SKM-1 (cell line): ENCODE measurements at regions not wholly inside any gene's neighbourhood (a gene's known extent, or its start where the extent isn't known, plus 50 kb on each side); places are given as distances from the start of the nearest gene placed in this dataset.

ENCODE experiments used
- DNase-seq: peaks from one replicate; lab custom pipeline; 2025; ENCODE audit not compliant: unreplicated experiment; lab: John Stamatoyannopoulos, UW

- no peak for DNase-seq
Observed at GRCh38 chr6:144335311-144335861, 50.3 kb downstream of the UTRN start.

GRCh38 chr6:144335914-144336313 is 50.8 kb downstream of the UTRN start:
- no peak for DNase-seq

- DNase-seq: no peak
Observed at GRCh38 chr6:144336900-144337299, 51.8 kb downstream of the UTRN start.

GRCh38 chr6:144338474-144338873 is 53.3 kb downstream of the UTRN start:
- no peak for DNase-seq

GRCh38 chr6:144338951-144339700 is 54.0 kb downstream of the UTRN start:
- DNase-seq: no peak

DNA sequence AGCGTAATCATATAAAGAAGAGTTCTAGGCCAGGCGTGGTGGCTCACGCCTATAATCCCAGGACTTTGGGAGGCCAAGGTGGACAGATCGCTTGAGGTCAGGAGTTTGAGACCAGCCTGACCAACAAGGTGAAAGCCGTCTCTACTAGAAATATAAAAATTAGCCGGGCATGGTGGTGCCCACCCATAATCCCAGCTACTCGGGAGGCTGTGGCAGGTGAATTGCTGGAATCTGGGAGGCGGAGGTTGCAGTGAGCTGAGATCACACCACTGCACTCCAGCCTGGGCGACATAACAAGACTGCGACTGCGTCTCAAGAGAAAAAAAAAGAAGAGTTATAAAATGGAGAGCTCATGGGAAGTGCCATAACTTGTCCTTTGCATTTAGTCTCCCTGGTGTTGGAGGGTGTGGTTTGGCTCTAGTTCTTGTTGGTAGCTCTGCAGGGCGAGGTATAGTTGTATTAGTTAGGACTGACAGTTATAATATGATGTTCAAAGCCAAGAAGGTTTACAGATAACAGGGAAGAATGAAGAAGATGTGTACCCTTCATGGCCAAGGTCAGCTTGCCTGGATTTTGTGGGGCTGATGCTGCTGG is 54.8 kb downstream of the UTRN start:
- DNase-seq: no peak

GRCh38 chr6:144340541-144341371 is 55.6 kb downstream of the UTRN start:
- no peak for DNase-seq

GRCh38 chr6:144341831-144342527 is 56.8 kb downstream of the UTRN start:
- DNase-seq: no peak

DNA sequence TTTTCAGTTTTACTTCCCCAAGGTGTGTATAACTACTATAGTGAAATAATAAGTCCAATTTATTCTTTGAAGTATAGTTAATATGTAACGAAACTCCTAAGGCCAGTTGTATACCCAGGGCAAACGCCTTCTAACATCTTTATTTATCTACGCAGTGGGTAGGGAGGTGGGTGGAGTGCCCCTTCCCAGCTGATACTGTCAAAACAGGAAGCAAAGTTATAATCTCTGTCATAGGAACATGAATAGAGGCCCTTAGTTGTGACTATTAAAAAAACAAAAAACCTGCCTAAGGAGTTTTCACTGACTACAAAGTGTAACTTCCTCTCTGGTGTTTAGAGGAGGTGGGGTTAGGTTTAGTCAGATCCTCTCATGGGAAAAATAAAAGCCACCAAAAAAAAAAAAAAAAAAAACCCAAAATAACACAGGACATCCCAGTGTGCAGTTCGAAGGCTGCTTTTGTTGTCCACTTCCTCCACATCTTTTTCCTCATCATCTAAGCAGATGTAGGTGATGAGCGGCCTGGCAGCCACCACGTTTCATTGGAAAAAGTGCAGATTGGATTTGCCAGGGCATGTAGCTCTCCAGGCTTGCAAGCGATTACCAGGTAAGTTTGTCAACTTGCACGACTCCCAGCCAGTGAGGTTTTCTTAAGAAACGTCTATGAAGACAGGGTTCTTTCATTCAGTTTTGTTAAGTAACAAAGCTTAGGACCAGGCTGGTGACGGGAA is 58.7 kb downstream of the UTRN start:
- no peak for DNase-seq

DNA sequence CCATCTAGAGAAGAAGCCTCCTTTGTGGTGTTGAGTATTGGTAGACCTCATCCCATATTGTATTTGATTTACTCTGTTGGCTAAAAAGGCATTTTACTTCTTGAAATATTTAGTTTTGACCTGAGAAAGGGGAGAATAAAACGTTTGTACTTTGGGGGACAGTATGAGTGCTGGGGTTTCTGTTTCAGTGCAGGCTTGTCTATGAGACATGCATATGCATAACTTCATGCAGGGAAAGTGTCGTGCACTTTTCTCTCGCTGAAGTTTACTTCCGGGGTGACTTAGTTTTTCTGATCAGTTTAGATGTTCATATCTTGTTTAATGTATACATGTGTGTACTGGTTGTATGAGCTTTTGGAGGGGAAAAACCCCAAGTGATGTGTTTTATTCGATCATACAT is 59.5 kb downstream of the UTRN start:
- DNase-seq: no peak

GRCh38 chr6:144345451-144345850 is 60.3 kb downstream of the UTRN start:
- no peak for DNase-seq

DNA sequence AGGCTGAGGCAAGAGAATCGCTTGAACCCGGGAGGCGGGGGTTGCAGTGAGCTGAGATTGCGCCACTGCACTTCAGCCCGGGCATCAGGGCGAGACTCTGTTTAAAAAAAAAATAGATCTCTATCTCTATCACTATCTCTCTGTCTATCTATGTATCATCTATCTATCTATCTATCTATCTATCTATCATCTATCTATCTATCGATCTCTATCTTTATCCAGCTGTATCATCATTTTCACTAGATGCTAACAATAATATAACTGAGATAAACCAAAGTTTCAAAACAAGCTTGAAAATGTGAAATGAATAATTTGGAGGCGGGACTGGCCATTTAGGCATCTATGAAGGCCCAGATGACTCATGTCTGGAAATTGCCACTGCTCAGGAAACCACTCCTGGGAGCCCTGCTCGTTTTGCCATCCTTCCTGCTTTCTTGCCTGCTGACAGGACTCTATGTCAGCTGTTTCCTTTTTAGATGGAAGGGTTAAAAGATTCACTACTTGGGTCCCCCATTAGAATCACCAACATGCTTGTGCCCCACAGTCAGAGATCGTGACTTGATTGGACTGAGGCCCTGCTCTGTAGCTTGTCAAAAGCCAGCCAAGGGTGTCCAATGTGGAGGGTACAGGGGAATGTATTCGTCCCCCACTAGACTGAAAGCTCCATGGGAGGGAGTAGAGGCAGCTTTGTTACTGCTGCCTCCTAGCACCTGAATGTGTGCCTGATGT is 61.7 kb downstream of the UTRN start:
- DNase-seq: no peak

DNA sequence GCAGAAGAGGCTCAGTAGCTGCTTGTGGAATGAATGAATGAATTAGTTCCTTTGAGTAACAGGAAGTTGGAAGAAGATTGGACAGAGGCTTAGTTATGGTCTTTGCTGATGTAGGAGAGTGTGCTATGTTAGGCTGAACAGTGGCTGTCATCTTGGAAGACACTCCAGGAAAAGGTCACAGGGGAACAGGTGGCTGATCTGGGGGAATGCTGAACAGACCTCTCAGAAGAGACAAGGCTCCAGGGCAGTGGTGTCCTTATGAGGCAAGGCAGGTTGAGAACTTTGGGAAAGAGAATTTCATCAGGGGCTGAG is 62.3 kb downstream of the UTRN start:
- DNase-seq: no peak

- DNase-seq: no peak
Observed at GRCh38 chr6:144347933-144348332, 62.8 kb downstream of the UTRN start.

- DNase-seq: no peak
Observed at GRCh38 chr6:144349690-144350527, 64.8 kb downstream of the UTRN start.

DNA sequence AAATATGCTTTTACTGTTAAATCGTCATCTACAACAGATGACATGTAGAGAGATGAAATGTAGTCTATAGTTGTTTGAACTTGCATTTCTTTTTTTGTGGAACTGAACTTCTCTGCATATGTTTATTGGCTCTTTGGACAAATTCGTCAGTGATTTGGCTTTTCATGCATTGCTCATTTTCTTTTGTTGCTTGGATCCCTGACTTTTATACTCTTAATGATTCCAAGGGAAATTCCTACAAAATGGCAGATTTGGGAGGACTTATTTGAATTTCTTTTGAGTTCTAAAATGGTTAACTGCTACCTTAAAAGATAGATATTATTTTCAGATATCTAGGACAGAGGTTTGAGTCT is 65.4 kb downstream of the UTRN start:
- DNase-seq: no peak

GRCh38 chr6:144351379-144352127 is 66.4 kb downstream of the UTRN start:
- no peak for DNase-seq

GRCh38 chr6:144352331-144352730 is 67.2 kb downstream of the UTRN start:
- DNase-seq: peak; percentile 45
